NOMO-1 (cell line): ENCODE measurements at regions not wholly inside any gene's neighbourhood (a gene's known extent, or its start where the extent isn't known, plus 50 kb on each side); places are given as distances from the start of the nearest gene placed in this dataset.
"Not testable (repeated sequence)": the region's sequence is repeated elsewhere in the genome, so short reads cannot be mapped to it uniquely, and the experiment has no call there.

Experiments used
- DNase-seq, 2 experiments: peaks; one replicate each; lab custom pipeline; 2025; ENCODE audit not compliant: unreplicated experiment in 2 of 2; lab: John Stamatoyannopoulos, UW

- no peak for DNase-seq
Observed at GRCh38 chr10:17538941-17539340, 78.2 kb downstream of the HACD1 start.

GRCh38 chr10:17537281-17537680 is 79.9 kb downstream of the HACD1 start:
- DNase-seq, result no peak

DNA sequence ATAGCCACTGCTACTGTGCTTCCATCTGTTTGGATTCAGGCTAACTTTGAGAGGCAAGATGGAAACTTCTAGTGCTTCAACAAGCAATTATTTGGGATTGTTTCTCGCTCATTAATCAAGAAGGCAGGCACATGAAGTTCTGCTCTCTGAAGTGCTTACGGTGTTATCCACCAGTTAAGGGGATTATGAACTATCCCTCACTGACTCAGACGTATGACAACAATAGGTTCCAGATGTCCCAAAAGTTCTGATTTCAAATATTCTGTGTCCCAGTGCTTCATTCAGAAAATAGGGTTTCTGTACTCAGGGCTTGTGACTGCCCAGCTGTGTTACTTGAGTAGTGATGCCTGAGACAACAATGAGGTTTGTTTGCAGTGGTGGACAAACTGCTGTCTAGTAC is 81.0 kb downstream of the HACD1 start:
- no peak for DNase-seq

GRCh38 chr10:17533731-17534130 is 79.3 kb upstream of the ST8SIA6 start:
- DNase-seq, result no peak

- peak; percentile 32 to 83 for DNase-seq
Observed at GRCh38 chr10:17528306-17528862, 74.0 kb upstream of the ST8SIA6 start.

DNA sequence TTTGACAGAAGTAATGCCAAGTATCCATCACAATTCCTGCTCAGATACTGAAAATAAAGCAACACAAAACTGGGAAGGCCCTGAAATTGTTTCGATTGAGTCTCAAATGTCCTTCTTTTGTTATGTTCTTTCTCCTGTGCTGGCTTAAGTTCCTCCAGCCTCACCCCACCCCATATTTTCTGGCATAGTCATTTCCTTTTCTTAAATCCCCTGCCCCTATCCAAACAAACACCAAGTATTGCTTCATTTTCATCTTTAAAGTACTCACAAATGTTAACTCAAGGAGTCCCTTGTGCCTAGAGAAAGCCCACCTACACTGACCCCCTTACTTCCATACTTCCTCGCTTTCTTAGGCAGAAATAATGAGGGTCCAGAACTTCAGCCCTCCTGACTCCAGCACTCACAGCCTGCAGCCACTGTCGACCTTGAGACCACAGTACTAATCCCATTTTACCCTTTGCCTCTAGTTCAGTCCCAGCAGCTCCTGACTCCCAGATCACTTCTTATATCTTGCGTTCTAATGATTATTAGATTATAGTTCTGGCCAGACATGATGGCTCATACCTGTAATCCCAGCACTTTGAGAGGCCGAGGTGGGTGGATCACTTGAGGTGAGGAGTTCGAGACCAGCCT is 73.2 kb upstream of the ST8SIA6 start:
- peak; percentile 62 to 85 for DNase-seq

DNA sequence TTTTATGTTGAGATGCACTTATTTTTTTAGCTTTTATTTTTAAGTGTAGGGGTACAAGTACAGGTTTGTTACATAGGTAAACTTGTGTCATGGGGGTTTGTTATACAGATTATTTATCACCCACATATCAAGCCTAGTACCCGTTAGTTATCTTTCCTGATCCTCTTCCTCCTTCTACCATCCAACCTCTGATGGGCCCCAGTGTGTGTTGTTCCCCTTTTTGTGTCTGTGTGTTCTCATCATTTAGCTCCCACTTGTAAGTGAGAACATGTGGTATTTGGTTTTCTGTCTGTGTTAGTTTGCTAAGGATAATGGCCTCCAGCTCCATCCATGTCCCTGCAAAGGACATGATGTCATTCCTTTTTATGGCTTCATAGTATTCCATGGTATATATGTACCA is 72.2 kb upstream of the ST8SIA6 start:
- peak in 1 of 2 experiments; percentile 26 for DNase-seq

DNA sequence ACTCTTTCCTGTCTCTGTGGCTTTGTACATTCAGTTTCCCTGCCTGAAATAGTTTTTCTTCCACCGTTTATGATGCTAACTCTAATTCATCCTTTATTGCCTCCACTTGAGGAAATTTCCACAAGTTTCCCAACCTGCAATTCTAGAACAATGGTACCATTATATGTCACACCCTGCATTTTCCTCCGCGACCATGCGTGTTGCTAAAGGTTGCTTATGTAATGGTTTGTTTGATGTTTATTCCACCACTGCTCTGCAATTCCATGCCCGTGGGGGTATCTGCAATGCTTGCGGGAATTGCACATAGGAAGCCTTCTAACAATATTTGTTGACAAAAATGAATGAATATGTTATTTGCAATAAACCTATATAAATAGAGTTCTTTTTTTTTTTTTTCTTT is 69.5 kb upstream of the ST8SIA6 start:
- DNase-seq, result no peak

DNA sequence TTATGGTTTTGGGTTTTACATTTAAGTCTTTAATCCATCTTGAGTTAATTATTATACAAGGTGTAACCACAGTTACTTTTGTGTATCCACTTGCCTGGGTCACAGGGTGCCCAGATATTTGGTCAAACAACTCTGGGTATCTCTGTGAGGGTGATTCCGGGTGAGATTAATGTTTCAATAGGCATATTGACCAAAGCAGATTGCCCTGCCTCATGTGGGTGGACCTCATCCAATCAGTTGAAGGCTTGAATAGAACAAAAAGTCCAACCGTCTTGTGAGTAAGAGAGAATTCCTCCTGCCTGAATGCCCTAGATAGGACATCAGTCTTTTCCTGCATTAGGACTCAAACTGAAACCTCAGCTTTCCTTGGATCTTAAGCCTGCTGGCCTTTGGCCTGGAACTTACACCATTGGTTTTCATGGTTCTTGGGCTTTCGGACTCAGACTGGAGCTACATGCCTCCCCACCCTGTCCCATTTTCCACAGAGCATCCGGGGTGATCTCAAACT is 68.9 kb upstream of the ST8SIA6 start:
- DNase-seq, result no peak

DNA sequence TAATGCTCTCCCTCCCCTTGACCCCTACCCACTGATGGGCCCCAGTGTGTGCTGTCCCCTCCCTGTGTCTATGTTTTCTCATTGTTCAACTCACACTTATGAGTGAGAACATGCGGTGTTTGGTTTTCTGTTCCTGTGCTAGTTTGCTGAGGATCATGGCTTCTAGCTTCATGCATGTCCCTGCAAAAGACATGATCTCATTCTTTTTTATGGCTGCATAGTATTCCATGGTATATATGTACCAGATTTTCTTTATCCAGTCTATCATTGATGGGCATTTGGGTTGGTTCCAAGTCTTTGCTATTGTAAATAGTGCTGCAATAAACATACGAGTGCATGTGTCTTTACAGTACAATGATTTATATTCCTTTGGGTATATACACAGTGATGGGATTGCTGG is 67.9 kb upstream of the ST8SIA6 start:
- not testable (repeated sequence) for DNase-seq

DNA sequence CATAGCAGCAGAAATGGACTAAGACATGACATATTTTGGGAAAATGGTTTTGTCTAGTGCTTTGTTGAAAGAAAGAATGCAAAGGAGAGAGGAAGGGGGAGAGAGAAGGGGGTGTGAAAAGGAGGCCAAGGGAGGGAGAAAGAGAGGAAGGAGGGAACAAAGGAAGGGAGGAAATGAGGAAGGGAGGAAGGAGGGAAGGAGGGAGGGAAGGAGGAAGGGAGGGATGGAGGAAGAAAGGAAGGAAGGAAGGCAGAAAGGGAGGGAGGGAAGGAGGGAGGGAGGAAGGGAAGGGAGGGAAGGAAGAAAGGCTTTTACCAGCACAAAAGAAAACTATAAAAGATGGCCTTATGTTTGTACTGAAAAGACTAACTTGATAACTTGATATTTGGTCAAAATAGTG is 65.1 kb upstream of the ST8SIA6 start:
- DNase-seq, result no peak

- no peak for DNase-seq
Observed at GRCh38 chr10:17518338-17518737, 63.9 kb upstream of the ST8SIA6 start.

- no peak for DNase-seq
Observed at GRCh38 chr10:17516376-17516775, 62.0 kb upstream of the ST8SIA6 start.

DNA sequence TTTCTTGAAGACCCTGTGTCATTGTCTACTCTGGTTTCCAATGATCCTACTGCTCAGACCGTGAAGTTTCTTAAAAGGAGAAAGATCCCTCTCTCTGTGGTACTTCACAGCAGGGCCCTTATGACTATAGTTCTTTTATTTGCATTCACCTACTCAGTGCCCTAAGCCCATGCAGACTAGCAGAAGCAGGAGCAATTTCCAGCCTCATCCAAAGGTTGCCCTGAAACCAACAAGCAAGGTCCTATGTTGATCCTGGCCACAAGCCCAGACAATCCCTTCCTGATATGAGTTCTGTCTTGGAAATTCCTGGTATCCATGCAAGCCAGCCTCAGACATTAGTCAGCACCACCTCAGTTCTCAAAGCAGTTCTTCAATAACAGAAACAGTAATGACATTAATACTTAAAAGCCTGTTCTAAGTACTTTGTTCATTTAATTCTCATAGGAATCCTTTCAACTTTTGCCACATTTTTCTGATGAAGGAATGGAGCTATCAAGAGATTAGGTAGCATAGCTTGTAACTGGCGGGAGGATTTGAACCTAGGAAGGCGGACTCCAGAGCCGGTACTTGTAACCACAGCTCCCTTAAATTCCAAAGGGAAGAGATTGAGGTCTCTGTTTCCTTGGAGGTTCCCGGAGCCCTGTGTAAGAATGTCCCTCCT is 58.1 kb upstream of the ST8SIA6 start:
- DNase-seq, result no peak

DNA sequence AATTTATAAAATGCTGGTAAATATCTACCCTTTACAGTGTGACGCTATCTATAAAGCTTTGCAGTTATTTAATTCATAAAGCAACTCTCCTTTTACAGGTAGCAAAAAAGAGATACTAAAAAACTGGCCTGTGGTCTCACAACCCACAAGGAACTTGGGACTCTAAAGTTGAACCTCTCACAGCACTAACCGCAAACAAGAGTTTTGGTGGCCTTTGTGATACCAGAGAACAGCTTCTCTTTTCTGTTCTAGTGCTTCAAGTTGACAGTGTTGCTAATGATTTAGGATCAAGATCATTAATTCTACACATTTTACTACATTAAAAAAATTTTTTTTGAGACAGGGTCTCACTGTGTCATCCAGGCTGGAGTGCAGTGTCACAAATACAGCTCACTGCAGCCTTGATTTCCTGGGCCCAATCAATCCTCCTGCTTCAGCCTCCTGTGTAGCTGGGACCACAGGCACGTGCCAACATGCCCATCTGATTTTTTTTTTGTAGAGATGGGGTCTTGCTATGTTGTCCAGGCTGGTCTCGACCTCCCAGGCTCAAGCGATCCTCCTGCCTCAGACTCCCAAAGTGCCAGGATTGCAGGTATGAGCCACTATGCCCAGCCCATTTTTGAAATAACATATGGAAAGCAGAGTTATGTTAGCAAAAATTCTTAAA is 56.0 kb upstream of the ST8SIA6 start:
- peak; percentile 87 to 91 for DNase-seq

DNA sequence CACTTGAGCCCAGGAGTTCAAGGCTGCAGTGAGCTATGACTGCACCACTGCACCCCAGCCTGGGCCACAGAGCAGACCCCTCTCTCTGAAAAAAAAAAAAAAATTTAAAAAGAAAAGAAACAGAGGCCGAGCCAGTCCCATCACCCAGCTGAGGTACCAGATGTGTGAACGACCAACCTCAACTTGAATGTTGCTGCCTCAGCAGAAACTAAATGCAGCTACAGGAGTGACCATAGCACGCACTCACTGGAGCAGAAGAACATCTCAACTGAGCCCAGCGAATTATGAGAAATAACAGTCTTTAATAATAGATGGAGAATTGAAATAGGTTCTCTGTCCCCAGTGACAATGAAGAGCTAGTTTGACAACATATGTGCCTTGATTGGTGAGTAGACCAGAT is 53.1 kb upstream of the ST8SIA6 start:
- no peak for DNase-seq

GRCh38 chr10:17506856-17507471 is 52.6 kb upstream of the ST8SIA6 start:
- DNase-seq, result peak; percentile 18 to 66

DNA sequence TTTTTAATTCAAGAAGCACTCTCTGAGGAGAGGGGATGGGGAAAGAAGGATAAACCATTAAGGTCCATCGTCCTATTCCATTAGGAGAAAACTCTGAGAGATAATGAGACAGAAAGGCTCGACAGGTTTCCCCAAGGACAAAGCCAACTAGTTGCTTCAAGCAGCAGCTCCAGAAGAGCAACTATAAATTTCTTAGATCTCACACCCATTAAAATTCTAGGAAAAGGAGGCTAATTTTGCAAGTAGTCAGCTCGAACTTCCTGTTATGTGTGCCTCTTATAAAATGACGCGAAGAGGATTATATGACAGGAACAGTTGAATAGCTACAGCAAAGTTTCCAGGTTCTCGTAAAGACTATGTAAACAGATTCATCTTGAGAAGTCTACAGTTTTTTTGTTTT is 52.0 kb upstream of the ST8SIA6 start:
- peak in 1 of 2 experiments; percentile 43 for DNase-seq

DNA sequence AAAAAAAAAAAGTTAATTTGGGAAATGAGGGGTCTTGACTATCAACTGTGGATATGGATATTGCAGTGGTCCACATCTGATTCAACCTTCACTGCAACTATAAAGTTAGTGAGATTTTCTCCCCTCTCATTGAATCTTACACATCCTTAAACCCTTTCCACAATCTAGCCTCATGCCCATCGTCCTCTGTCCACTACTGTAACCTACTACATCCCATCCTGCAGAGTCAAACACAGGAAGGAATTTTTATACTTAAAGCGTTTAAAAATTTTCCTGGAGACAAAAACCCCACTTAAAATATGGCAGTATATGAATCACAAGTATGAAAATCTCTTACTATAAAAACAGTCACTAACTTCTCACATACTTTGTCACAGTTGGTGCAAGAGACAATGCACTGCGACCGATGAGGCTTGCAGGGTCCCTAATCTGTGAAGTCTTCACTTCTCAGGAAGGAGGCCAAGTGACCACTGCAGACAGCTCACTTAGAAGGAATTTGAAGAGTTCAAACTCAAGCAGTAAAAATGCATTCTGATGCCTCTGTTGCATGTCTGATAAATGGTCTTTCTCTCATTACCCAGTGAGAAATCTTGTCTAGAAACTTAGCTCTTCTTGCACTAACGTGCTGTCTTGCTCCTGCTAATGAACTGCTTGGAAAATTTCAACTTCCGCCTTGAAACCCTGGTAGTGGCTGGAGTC is 50.3 kb upstream of the ST8SIA6 start:
- peak; percentile 1 to 45 for DNase-seq
